Left lung (tissue), 4 donors: ENCODE measurements at regions not wholly inside any gene's neighbourhood (a gene's known extent, or its start where the extent isn't known, plus 50 kb on each side); places are given as distances from the start of the nearest gene placed in this dataset.

ENCODE experiments used
- ATAC-seq: fragments of 200-7000 bp; cut with Tn5 transposase; one replicate; pipeline ENCODE4 v1.9.1; 2020; ENCODE audit warnings: moderate library complexity
- DNase-seq, 4 donors: peaks; one replicate each; pipeline ENCODE4 v3.0.0-alpha.2; 2013 to 2020
- H3K27ac ChIP-seq, 2 donors: fragments of 200-600 bp; sonication (generic) in 1 of 2; one replicate each; pipeline versions ENCODE4 v1.5.0 to v1.8.0; 2020 to 2021
- H3K27me3 ChIP-seq, 2 donors: fragments of 200-600 bp; sonication (generic) in 1 of 2; one replicate each; pipeline versions ENCODE4 v1.5.0 to v1.8.0; 2020 to 2021
- H3K36me3 ChIP-seq, 2 donors: fragments of 200-600 bp; sonication (generic) in 1 of 2; one replicate each; pipeline versions ENCODE4 v1.5.0 to v1.8.0; 2020 to 2021
- H3K4me1 ChIP-seq, 2 donors: fragments of 200-600 bp; one replicate each; pipeline ENCODE4 v1.8.0; 2021
- H3K4me3 ChIP-seq, 2 donors: fragments of 200-600 bp; sonication (generic) in 1 of 2; one replicate each; pipeline versions ENCODE4 v1.5.0 to v1.8.0; 2020 to 2021; ENCODE audit warnings: mild to moderate bottlenecking in 1 of 2
- H3K9me3 ChIP-seq, 2 donors: fragments of 200-600 bp; sonication (generic) in 1 of 2; one replicate each; pipeline versions ENCODE4 v1.5.0 to v1.8.0; 2020 to 2021
- CTCF ChIP-seq, 2 donors: fragments of 200-600 bp; sonication (generic) in 1 of 2; IDR thresholded peaks; one replicate each; pipeline versions ENCODE4 v1.5.0 to v1.8.0; 2021; ENCODE audit warnings: antibody characterized with exemption in 2 of 2
- intact Hi-C, 2 donors: fragments of 100-400 bp; cut with DNase I; formaldehyde crosslinking; loops; one replicate each; pipeline versions ENCODE4 v1.11.2 to v1.14.2; 2022
- donor health status: DM: no; HTN: yes; CAD: no.
- donor health status: DM: no; HTN: no; CAD: no.

GRCh38 chr5:153900703-153901395 lies 137.9 kb downstream of the FAM114A2 start:
- Histone ChIP-seq H3K27me3 (no peaks in the 10 kb centered on the region), H3K4me3 (no peak overlapping the region), H3K4me1 (no peaks in the 10 kb centered on the region), H3K27ac (no peak overlapping the region), H3K36me3 (no peaks in the 10 kb centered on the region), H3K9me3 (no peaks in the 10 kb centered on the region)
- DNase-seq (no peak), ATAC-seq (peak; percentile 65)
- intact Hi-C loops: no loop called here
- TF ChIP-seq CTCF (IDR thresholded peaks at IDR 0.05): no peak

- H3K27ac ChIP-seq: no peak overlapping the region
- no peak overlapping the region for H3K4me3 ChIP-seq
- DNase-seq: no peak
- TF ChIP-seq CTCF (IDR thresholded peaks at IDR 0.05): no peak
- no peaks in the 10 kb centered on the region for H3K27me3 ChIP-seq
- no peaks in the 10 kb centered on the region for H3K9me3 ChIP-seq
- H3K4me1 ChIP-seq: no peaks in the 10 kb centered on the region
- no peaks in the 10 kb centered on the region for H3K36me3 ChIP-seq
- ATAC-seq: no peak
- intact Hi-C loops: no loop called here
Observed at GRCh38 chr5:153899746-153900145, 139.0 kb downstream of the FAM114A2 start.

- Histone ChIP-seq H3K27ac (no peak overlapping the region), H3K4me3 (no peak overlapping the region), H3K36me3 (no peaks in the 10 kb centered on the region), H3K9me3 (no peaks in the 10 kb centered on the region), H3K27me3 (no peaks in the 10 kb centered on the region), H3K4me1 (no peaks in the 10 kb centered on the region)
- intact Hi-C loops: no loop called here
- ATAC-seq (peak; percentile 22), DNase-seq (no peak)
- no peak for TF ChIP-seq CTCF (IDR thresholded peaks at IDR 0.05)
Observed at GRCh38 chr5:153896701-153897100, 142.0 kb downstream of the FAM114A2 start.

- intact Hi-C loops: no loop called here
Observed at GRCh38 chr5:153896117-153896516, 142.6 kb downstream of the FAM114A2 start.

GRCh38 chr5:153895266-153895665 lies 143.4 kb downstream of the FAM114A2 start:
- no peak for ATAC-seq
- no peak for TF ChIP-seq CTCF (IDR thresholded peaks at IDR 0.05)
- H3K4me3 ChIP-seq: no peak overlapping the region

More at GRCh38 chr5:153896117-153896516, 142.6 kb downstream of the FAM114A2 start:
- Histone ChIP-seq H3K4me1 (no peaks in the 10 kb centered on the region), H3K36me3 (no peaks in the 10 kb centered on the region), H3K9me3 (no peaks in the 10 kb centered on the region), H3K4me3 (no peak overlapping the region), H3K27me3 (no peaks in the 10 kb centered on the region), H3K27ac (no peak overlapping the region)
- ATAC-seq (no peak), DNase-seq (no peak)
- no peak for TF ChIP-seq CTCF (IDR thresholded peaks at IDR 0.05)

More at GRCh38 chr5:153895266-153895665, 143.4 kb downstream of the FAM114A2 start:
- H3K27ac ChIP-seq: no peak overlapping the region
- H3K9me3 ChIP-seq: no peaks in the 10 kb centered on the region
- no peaks in the 10 kb centered on the region for H3K27me3 ChIP-seq
- intact Hi-C loops: no loop called here
- no peaks in the 10 kb centered on the region for H3K36me3 ChIP-seq
- no peaks in the 10 kb centered on the region for H3K4me1 ChIP-seq
- DNase-seq: no peak
